HG02571 (cell line): ENCODE measurements at regions not wholly inside any gene's neighbourhood (a gene's known extent, or its start where the extent isn't known, plus 50 kb on each side); places are given as distances from the start of the nearest gene placed in this dataset.

Source experiments
- ATAC-seq: cut with Tn5 transposase; IDR thresholded peaks from one replicate; pipeline ENCODE4 v1.9.1; 2021; ENCODE audit warnings: mild to moderate bottlenecking, moderate library complexity; ENCODE audit not compliant: unreplicated experiment

GRCh38 chr17:70855401-70856054 is 686.2 kb downstream of the KCNJ2 start:
- ATAC-seq, result no peak

- ATAC-seq, result no peak
Observed at GRCh38 chr17:70857351-70857750, 688.0 kb downstream of the KCNJ2 start.

- ATAC-seq, result no peak
Observed at GRCh38 chr17:70859829-70860228, 690.5 kb downstream of the KCNJ2 start.

- ATAC-seq, result no peak
Observed at GRCh38 chr17:70862295-70862694, 693.0 kb downstream of the KCNJ2 start.

- no peak for ATAC-seq
Observed at GRCh38 chr17:70863436-70864248, 694.3 kb downstream of the KCNJ2 start.

- ATAC-seq, result no peak
Observed at GRCh38 chr17:70865993-70866804, 696.9 kb downstream of the KCNJ2 start.

GRCh38 chr17:70868149-70868548 is 698.8 kb downstream of the KCNJ2 start:
- no peak for ATAC-seq

GRCh38 chr17:70869402-70870085 is 700.2 kb downstream of the KCNJ2 start:
- no peak for ATAC-seq

- ATAC-seq, result no peak
Observed at GRCh38 chr17:70871180-70871818, 702.0 kb downstream of the KCNJ2 start.

- ATAC-seq, result no peak
Observed at GRCh38 chr17:70872103-70872502, 702.8 kb downstream of the KCNJ2 start.

- ATAC-seq, result no peak
Observed at GRCh38 chr17:70875729-70876310, 706.5 kb downstream of the KCNJ2 start.

GRCh38 chr17:70878879-70879278 is 709.5 kb downstream of the KCNJ2 start:
- ATAC-seq, result no peak

- ATAC-seq, result no peak
Observed at GRCh38 chr17:70879401-70879800, 710.1 kb downstream of the KCNJ2 start.

GRCh38 chr17:70881093-70881492 is 711.8 kb downstream of the KCNJ2 start:
- ATAC-seq, result no peak

- ATAC-seq, result no peak
Observed at GRCh38 chr17:70882504-70882903, 713.2 kb downstream of the KCNJ2 start.

- no peak for ATAC-seq
Observed at GRCh38 chr17:70886648-70887047, 717.3 kb downstream of the KCNJ2 start.

GRCh38 chr17:70888324-70888723 is 719.0 kb downstream of the KCNJ2 start:
- ATAC-seq, result no peak

- no peak for ATAC-seq
Observed at GRCh38 chr17:70891306-70891705, 722.0 kb downstream of the KCNJ2 start.

GRCh38 chr17:70892527-70892926 is 723.2 kb downstream of the KCNJ2 start:
- no peak for ATAC-seq

- no peak for ATAC-seq
Observed at GRCh38 chr17:70896843-70897242, 727.5 kb downstream of the KCNJ2 start.
